GM12878 (cell line): ENCODE measurements at regions not wholly inside any gene's neighbourhood (a gene's known extent, or its start where the extent isn't known, plus 50 kb on each side); places are given as distances from the start of the nearest gene placed in this dataset.

Experiments used
- ATAC-seq: fragments of 200-7000 bp; cut with Tn5 transposase; 3 replicates; pipeline ENCODE4 v1.9.1; 2020; ENCODE audit warnings: mild to moderate bottlenecking, moderate library complexity
- BruUV-seq: library from RNA; stranded (reverse); fragments of 400-500 nt; replicated peaks from 2 replicates; lab custom pipeline; 2021; lab: Mats Ljungman, UMichigan
- CTCF ChIA-PET: fragments of 300-600 bp; sonication (Branson Sonifier 250); formaldehyde crosslinking; extraction: SDS; loops from one replicate; lab custom pipeline; 2021; ENCODE audit warnings: inconsistent platforms; lab: Yijun Ruan, JAX
- POLR2A ChIA-PET: fragments of 350-600 bp; formaldehyde crosslinking; extraction: SDS; loops from one replicate; lab custom pipeline; 2021; ENCODE audit warnings: inconsistent platforms; lab: Charles Lee
- RAD21 ChIA-PET: fragments of 300-600 bp; sonication (Branson Sonifier 250); formaldehyde crosslinking; loops from one replicate; lab custom pipeline; 2023; ENCODE audit warnings: antibody characterized with exemption; ENCODE audit not compliant: unreplicated experiment; lab: Charles Lee
- SMC1A ChIA-PET: fragments of 300-600 bp; sonication (Branson Sonifier 250); formaldehyde crosslinking; loops from one replicate; lab custom pipeline; 2023; ENCODE audit not compliant: unreplicated experiment, uncharacterized antibody; lab: Charles Lee
- DNase-seq: peaks from one replicate; pipeline ENCODE4 v3.0.0-alpha.2; 2011; ENCODE audit warnings: low read depth, low spot score
- FAIRE-seq: peaks from 3 replicates; lab custom pipeline; 2011; peaks lifted over from hg19 to GRCh38; lab: Jason Lieb, UNC
- H2AFZ ChIP-seq: 2 replicates; pipeline ENCODE4 v1.6.0; 2011; ENCODE audit warnings: low read depth, low read length, control low read depth; ENCODE audit not compliant: control insufficient read depth
- H3K27ac ChIP-seq: 2 replicates; pipeline ENCODE4 v1.5.1; 2011; ENCODE audit warnings: control low read depth; ENCODE audit not compliant: control insufficient read depth, insufficient read depth
- H3K27me3 ChIP-seq, 2 experiments: replicated peaks in 1 of 2; 2 replicates each; pipeline versions ENCODE4 v1.6.0 to v1.6.1; 2011; ENCODE audit warnings: low read length in 1 of 2; ENCODE audit not compliant: control insufficient read depth in 2 of 2, insufficient read depth in 2 of 2
- H3K36me3 ChIP-seq, 2 experiments: 2 replicates each; pipeline ENCODE4 v1.5.1; 2011; ENCODE audit warnings: low read length in 1 of 2; ENCODE audit not compliant: control insufficient read depth in 2 of 2, insufficient read depth in 2 of 2
- H3K4me1 ChIP-seq: 2 replicates; pipeline ENCODE4 v1.6.1; 2011; ENCODE audit warnings: mild to moderate bottlenecking, low read length, moderate library complexity, mixed read lengths; ENCODE audit not compliant: control insufficient read depth, insufficient read depth
- H3K4me2 ChIP-seq: 2 replicates; pipeline ENCODE4 v1.6.0; 2011; ENCODE audit warnings: control low read depth; ENCODE audit not compliant: control insufficient read depth, insufficient read depth
- H3K4me3 ChIP-seq: fragments of 200-600 bp; sonication (generic); 2 replicates; pipeline ENCODE4 v1.5.1; 2016
- H3K79me2 ChIP-seq: 2 replicates; pipeline ENCODE4 v1.6.0; 2011; ENCODE audit warnings: low read length; ENCODE audit not compliant: control insufficient read depth, insufficient read depth
- H3K9ac ChIP-seq: 2 replicates; pipeline ENCODE4 v1.8.0; 2011; ENCODE audit warnings: low read length, control low read depth, mixed read lengths; ENCODE audit not compliant: control insufficient read depth, insufficient read depth
- H3K9me3 ChIP-seq: replicated peaks from 3 replicates; pipeline ENCODE4 v1.5.1; 2011; ENCODE audit warnings: mild to moderate bottlenecking, low read length; ENCODE audit not compliant: control insufficient read depth, insufficient read depth
- H4K20me1 ChIP-seq: 2 replicates; pipeline ENCODE4 v1.6.0; 2011; ENCODE audit not compliant: control insufficient read depth, insufficient read depth
- ASH2L ChIP-seq: fragments of 300-600, 200-600 bp; sonication (generic); IDR thresholded peaks from 2 replicates; pipeline ENCODE4 v1.6.1; 2017; ENCODE audit warnings: low read depth, mild to moderate bottlenecking, borderline replicate concordance
- ATF7 ChIP-seq: fragments of 450-650 bp; IDR thresholded peaks from 2 replicates; pipeline ENCODE4 v1.6.1; 2016; ENCODE audit warnings: low read depth, mild to moderate bottlenecking
- BRCA1 ChIP-seq: IDR thresholded peaks from 2 replicates; pipeline ENCODE4 v1.6.1; 2011; ENCODE audit warnings: low read depth, low read length, improper control_type of control experiment
- CEBPB ChIP-seq, 2 experiments: fragments of 150-350 bp in 1 of 2; IDR thresholded peaks; 2 replicates each; pipeline ENCODE4 v1.6.1; 2012 to 2014; ENCODE audit warnings: low read depth in 2 of 2, low read length in 2 of 2, borderline replicate concordance in 1 of 2, inconsistent platforms in 1 of 2
- ESRRA ChIP-seq: IDR thresholded peaks from 2 replicates; pipeline ENCODE4 v1.6.1; 2012; ENCODE audit warnings: mild to moderate bottlenecking, low read length, improper control_type of control experiment
- MTA2 ChIP-seq: fragments of 450-650 bp; IDR thresholded peaks from 2 replicates; pipeline ENCODE4 v1.6.1; 2016; ENCODE audit warnings: low read depth, mild to moderate bottlenecking, moderate library complexity
- POLR2AphosphoS2 ChIP-seq: IDR thresholded peaks from 2 replicates; pipeline ENCODE4 v1.6.1; 2011; ENCODE audit warnings: low read depth, mild to moderate bottlenecking, low read length, improper control_type of control experiment, moderate library complexity
- POU2F2 ChIP-seq: IDR thresholded peaks from 3 replicates; pipeline ENCODE4 v1.6.1; 2011; ENCODE audit warnings: low read depth, mild to moderate bottlenecking, low read length, borderline replicate concordance
- RUNX3 ChIP-seq: IDR thresholded peaks from 2 replicates; pipeline ENCODE4 v1.6.1; 2012; ENCODE audit warnings: low read length, inconsistent platforms
- SP1 ChIP-seq: IDR thresholded peaks from one replicate; pipeline ENCODE4 v1.6.1; 2011; ENCODE audit warnings: low read depth, low read length
- TCF7 ChIP-seq: IDR thresholded peaks from 2 replicates; pipeline ENCODE4 v1.6.1; 2014; ENCODE audit warnings: antibody characterized with exemption, borderline replicate concordance
- WGBS: methylation state at CpG from one replicate; pipeline ENCODE4 v1.1.6; 2016; ENCODE audit warnings: low lambda C conversion rate; ENCODE audit not compliant: insufficient replicate concordance, insufficient coverage; ENCODE audit errors: missing lambda C conversion rate; 5-methylcytosine and 5-hydroxymethylcytosine counted together
- in situ Hi-C: fragments of 300-500 bp; cut with MboI; formaldehyde crosslinking; loops from 9 replicates; pipeline ENCODE4 v1.14.3; 2018; ENCODE audit warnings: mixed read lengths
- intact Hi-C: fragments of 100-400 bp; cut with micrococcal nuclease; formaldehyde crosslinking; loops from one replicate; pipeline ENCODE4 v1.14.2; 2022; ENCODE audit not compliant: unreplicated experiment
- TF ChIP-seq, protein P1 (sequence below): fragments of 450-650 bp; IDR thresholded peaks from 2 replicates; pipeline ENCODE4 v1.6.1; 2017; ENCODE audit warnings: low read depth, mild to moderate bottlenecking, moderate library complexity

- 2% methylated on average over 4 of the region's 4 CpGs for WGBS
- BruUV-seq: no TSS peak
- SMC1A ChIA-PET: no interaction called here
- in situ Hi-C loops: no loop called here
- H4K20me1 ChIP-seq: no peaks in the 10 kb centered on the region
- H3K27me3 ChIP-seq: no peaks in the 10 kb centered on the region
- H3K79me2 ChIP-seq: no peaks in the 10 kb centered on the region
- no peak overlapping the region for H3K9ac ChIP-seq
- CTCF ChIA-PET: no interaction called here
- H2AFZ ChIP-seq: no peak overlapping the region
- no peaks in the 10 kb centered on the region for H3K4me1 ChIP-seq
- no peak overlapping the region for H3K27ac ChIP-seq
- no peaks in the 10 kb centered on the region; the same call in 2 of the 3 replicates for H3K9me3 ChIP-seq
- intact Hi-C loops: no loop called here
- no peaks in the 10 kb centered on the region for H3K36me3 ChIP-seq
- TF ChIP-seq ASH2L: no peak
- no peak for TF ChIP-seq BRCA1
- TF ChIP-seq CEBPB (IDR thresholded peaks at IDR 0.05; ENCODE audit: borderline replicate concordance in 1 of 2, low read depth in 2 of 2, low read length in 2 of 2): no peak
- TF ChIP-seq RUNX3: no peak
- no peak for TF ChIP-seq POLR2AphosphoS2
- no peak for TF ChIP-seq MTA2
- ATAC-seq (no peak), FAIRE-seq (no peak), DNase-seq (no peak)
- RAD21 ChIA-PET: no interaction called here
- H3K4me2 ChIP-seq: no peak overlapping the region
- no peak overlapping the region for H3K4me3 ChIP-seq
- POLR2A ChIA-PET: no interaction called here
Observed at GRCh38 chr1:228884615-228885566, 149.6 kb downstream of the RHOU start.

GRCh38 chr1:228885845-228886244, 150.6 kb downstream of the RHOU start:
- H2AFZ ChIP-seq: no peak overlapping the region
- in situ Hi-C loops: no loop called here
- WGBS: 73% methylated on average over 7 of the region's 7 CpGs
- H3K9ac ChIP-seq: no peak overlapping the region
- TF ChIP-seq SP1 (no peak), POU2F2 (no peak), TCF7 (no peak), ATF7 (no peak), ESRRA (no peak)
- TF ChIP-seq, protein P1, sequence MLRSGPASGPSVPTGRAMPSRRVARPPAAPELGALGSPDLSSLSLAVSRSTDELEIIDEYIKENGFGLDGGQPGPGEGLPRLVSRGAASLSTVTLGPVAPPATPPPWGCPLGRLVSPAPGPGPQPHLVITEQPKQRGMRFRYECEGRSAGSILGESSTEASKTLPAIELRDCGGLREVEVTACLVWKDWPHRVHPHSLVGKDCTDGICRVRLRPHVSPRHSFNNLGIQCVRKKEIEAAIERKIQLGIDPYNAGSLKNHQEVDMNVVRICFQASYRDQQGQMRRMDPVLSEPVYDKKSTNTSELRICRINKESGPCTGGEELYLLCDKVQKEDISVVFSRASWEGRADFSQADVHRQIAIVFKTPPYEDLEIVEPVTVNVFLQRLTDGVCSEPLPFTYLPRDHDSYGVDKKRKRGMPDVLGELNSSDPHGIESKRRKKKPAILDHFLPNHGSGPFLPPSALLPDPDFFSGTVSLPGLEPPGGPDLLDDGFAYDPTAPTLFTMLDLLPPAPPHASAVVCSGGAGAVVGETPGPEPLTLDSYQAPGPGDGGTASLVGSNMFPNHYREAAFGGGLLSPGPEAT: no peak
- H3K9me3 ChIP-seq: no peaks in the 10 kb centered on the region; the same call in 2 of the 3 replicates
- no peaks in the 10 kb centered on the region for H4K20me1 ChIP-seq
- no peaks in the 10 kb centered on the region for H3K79me2 ChIP-seq
- DNase-seq (no peak), FAIRE-seq (no peak), ATAC-seq (no peak)
- ChIA-PET SMC1A (no interaction called here), RAD21 (no interaction called here), CTCF (no interaction called here), POLR2A (interaction anchor here (0.5 kb wide), 1 partner anchor 395 kb away, joined by 7 read pairs; no protein-coding TSS in a partner anchor)
- no peak overlapping the region for H3K27ac ChIP-seq
- intact Hi-C loops: no loop called here
- no peak overlapping the region for H3K4me3 ChIP-seq
- H3K4me2 ChIP-seq: no peak overlapping the region
- no peaks in the 10 kb centered on the region for H3K4me1 ChIP-seq
- no peaks in the 10 kb centered on the region for H3K27me3 ChIP-seq
- no peaks in the 10 kb centered on the region for H3K36me3 ChIP-seq
- no TSS peak for BruUV-seq
